CD14-positive monocyte (primary cell): ENCODE measurements at regions not wholly inside any gene's neighbourhood (a gene's known extent, or its start where the extent isn't known, plus 50 kb on each side); places are given as distances from the start of the nearest gene placed in this dataset.

ENCODE experiments used
- DNase-seq, 3 donors: peaks; one replicate each; pipeline ENCODE4 v3.0.0-alpha.2; 2011 to 2022
- H2AFZ ChIP-seq: 2 replicates; pipeline ENCODE4 v1.6.0; 2012; ENCODE audit warnings: mild to moderate bottlenecking, low read depth, low read length, inconsistent platforms; ENCODE audit not compliant: insufficient read depth, poor library complexity, severe bottlenecking
- H3K27ac ChIP-seq, 2 donors: 1 replicate in 1 of 2; 2 replicates in 1 of 2; pipeline ENCODE4 v1.5.1; 2012 to 2013; ENCODE audit warnings: low read length in 2 of 2, control low read depth in 1 of 2, inconsistent platforms in 1 of 2, low read depth in 1 of 2, mild to moderate bottlenecking in 1 of 2
- H3K27me3 ChIP-seq, 2 donors: one replicate each; pipeline versions ENCODE4 v1.6.0 to v1.6.1; 2011 to 2013; ENCODE audit warnings: low read length in 2 of 2; ENCODE audit not compliant: control insufficient read depth in 2 of 2, insufficient read depth in 2 of 2
- H3K36me3 ChIP-seq, 2 donors: replicated peaks in 1 of 2; 1 replicate in 1 of 2; 2 replicates in 1 of 2; pipeline versions ENCODE4 v1.5.1 to v1.6.1; 2012 to 2013; ENCODE audit warnings: low read length in 2 of 2, control low read depth in 1 of 2, inconsistent platforms in 1 of 2, mild to moderate bottlenecking in 1 of 2; ENCODE audit not compliant: insufficient read depth in 2 of 2, control insufficient read depth in 1 of 2
- H3K4me1 ChIP-seq, 2 donors: 1 replicate in 1 of 2; 2 replicates in 1 of 2; pipeline versions ENCODE4 v1.5.1 to v1.6.1; 2012 to 2013; ENCODE audit warnings: low read length in 2 of 2, control low read depth in 1 of 2, inconsistent platforms in 1 of 2, mild to moderate bottlenecking in 1 of 2, moderate library complexity in 1 of 2; ENCODE audit not compliant: insufficient read depth in 2 of 2, control insufficient read depth in 1 of 2
- H3K4me2 ChIP-seq: replicated peaks from 2 replicates; pipeline ENCODE3; 2012; ENCODE audit warnings: low read length, moderate library complexity, mild to moderate bottlenecking; ENCODE audit not compliant: poor library complexity, severe bottlenecking; ENCODE audit errors: extremely low read depth
- H3K4me3 ChIP-seq, 3 experiments: fragments of 200-600 bp in 1 of 3; sonication (generic) in 1 of 3; replicated peaks in 1 of 3; 1 replicate in 2 of 3; 2 replicates in 1 of 3; pipeline ENCODE4 v1.5.1; 2011 to 2013; ENCODE audit warnings: low read length in 3 of 3, mild to moderate bottlenecking in 3 of 3, control low read depth in 2 of 3, low read depth in 2 of 3, inconsistent platforms in 1 of 3, moderate library complexity in 1 of 3
- H3K79me2 ChIP-seq: 2 replicates; pipeline ENCODE4 v1.6.0; 2012; ENCODE audit warnings: mild to moderate bottlenecking, control low read depth, inconsistent platforms, low read length, moderate library complexity; ENCODE audit not compliant: insufficient read depth
- H3K9ac ChIP-seq: 2 replicates; pipeline ENCODE4 v1.6.0; 2017; ENCODE audit warnings: low read length, mild to moderate bottlenecking; ENCODE audit not compliant: insufficient read depth, poor library complexity, severe bottlenecking
- H3K9me3 ChIP-seq, 2 donors: replicated peaks in 1 of 2; 1 replicate in 1 of 2; 2 replicates in 1 of 2; pipeline versions ENCODE4 v1.5.1 to v1.6.1; 2012 to 2013; ENCODE audit warnings: low read length in 2 of 2, control low read depth in 1 of 2; ENCODE audit not compliant: control insufficient read depth in 1 of 2, insufficient read depth in 1 of 2
- H4K20me1 ChIP-seq: 2 replicates; pipeline ENCODE4 v1.6.0; 2012; ENCODE audit warnings: mild to moderate bottlenecking, low read length, control low read depth, moderate library complexity; ENCODE audit not compliant: insufficient read depth
- H3K27ac Mint-ChIP-seq, 7 donors: one replicate each; pipeline ENCODE4 v1.8.0; 2020; ENCODE audit warnings: mild to moderate bottlenecking in 7 of 7, mixed read lengths in 7 of 7, moderate library complexity in 6 of 7, inconsistent platforms in 2 of 7
- H3K27me3 Mint-ChIP-seq, 3 donors: one replicate each; pipeline ENCODE4 v1.8.0; 2021 to 2022; ENCODE audit warnings: low read depth in 3 of 3, mild to moderate bottlenecking in 3 of 3, mixed read lengths in 3 of 3, moderate library complexity in 3 of 3, inconsistent platforms in 1 of 3
- H3K36me3 Mint-ChIP-seq, 2 donors: one replicate each; pipeline ENCODE4 v1.8.0; 2020; ENCODE audit warnings: mixed read lengths in 2 of 2, inconsistent platforms in 1 of 2, mild to moderate bottlenecking in 1 of 2
- H3K4me1 Mint-ChIP-seq: one replicate; pipeline ENCODE4 v1.8.0; 2020; ENCODE audit warnings: mild to moderate bottlenecking, mixed read lengths
- H3K4me3 Mint-ChIP-seq, 2 donors: one replicate each; pipeline ENCODE4 v1.8.0; 2020; ENCODE audit warnings: mild to moderate bottlenecking in 2 of 2, mixed read lengths in 2 of 2, moderate library complexity in 1 of 2
- H3K9me3 Mint-ChIP-seq, 7 donors: one replicate each; pipeline ENCODE4 v1.8.0; 2020 to 2022; ENCODE audit warnings: mixed read lengths in 7 of 7, mild to moderate bottlenecking in 6 of 7, moderate library complexity in 6 of 7, inconsistent platforms in 2 of 7
- WGBS: methylation state at CpG from one replicate; pipeline ENCODE4 v1.1.5; 2013; ENCODE audit warnings: missing lambda C conversion rate; ENCODE audit not compliant: insufficient coverage; 5-methylcytosine and 5-hydroxymethylcytosine counted together
- intact Hi-C, 2 donors: fragments of 100-400 bp; cut with micrococcal nuclease; formaldehyde crosslinking; loops; one replicate each; pipeline versions ENCODE4 v1.15.0 to v1.15.1; 2023
- TF ChIP-seq, protein P1 (sequence below): fragments of 200-600 bp; IDR thresholded peaks from one replicate; pipeline ENCODE4 v1.8.0; 2022; ENCODE audit warnings: antibody characterized with exemption, mild to moderate bottlenecking

DNA sequence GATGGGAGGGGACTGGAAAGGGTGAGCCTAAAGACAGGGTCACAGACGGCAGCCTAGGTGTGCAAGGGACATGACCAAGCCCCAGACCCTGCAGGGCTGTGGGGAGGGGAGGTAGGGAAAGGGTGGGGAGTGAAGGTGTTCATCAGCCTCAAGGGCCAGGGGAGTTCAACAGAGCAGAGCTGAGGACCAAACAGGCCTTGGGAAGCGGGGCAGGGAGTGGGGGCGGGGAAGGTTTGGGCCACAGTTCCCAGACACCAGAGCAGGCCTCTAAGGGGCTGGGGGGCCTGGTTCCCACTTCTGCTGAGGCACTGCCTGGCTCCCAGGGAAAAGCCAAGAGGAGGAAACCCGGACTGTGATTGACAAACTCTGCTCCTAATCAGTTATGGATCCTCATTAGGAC lies 456.3 kb downstream of the MATN1 start:
- TF ChIP-seq, protein P1, sequence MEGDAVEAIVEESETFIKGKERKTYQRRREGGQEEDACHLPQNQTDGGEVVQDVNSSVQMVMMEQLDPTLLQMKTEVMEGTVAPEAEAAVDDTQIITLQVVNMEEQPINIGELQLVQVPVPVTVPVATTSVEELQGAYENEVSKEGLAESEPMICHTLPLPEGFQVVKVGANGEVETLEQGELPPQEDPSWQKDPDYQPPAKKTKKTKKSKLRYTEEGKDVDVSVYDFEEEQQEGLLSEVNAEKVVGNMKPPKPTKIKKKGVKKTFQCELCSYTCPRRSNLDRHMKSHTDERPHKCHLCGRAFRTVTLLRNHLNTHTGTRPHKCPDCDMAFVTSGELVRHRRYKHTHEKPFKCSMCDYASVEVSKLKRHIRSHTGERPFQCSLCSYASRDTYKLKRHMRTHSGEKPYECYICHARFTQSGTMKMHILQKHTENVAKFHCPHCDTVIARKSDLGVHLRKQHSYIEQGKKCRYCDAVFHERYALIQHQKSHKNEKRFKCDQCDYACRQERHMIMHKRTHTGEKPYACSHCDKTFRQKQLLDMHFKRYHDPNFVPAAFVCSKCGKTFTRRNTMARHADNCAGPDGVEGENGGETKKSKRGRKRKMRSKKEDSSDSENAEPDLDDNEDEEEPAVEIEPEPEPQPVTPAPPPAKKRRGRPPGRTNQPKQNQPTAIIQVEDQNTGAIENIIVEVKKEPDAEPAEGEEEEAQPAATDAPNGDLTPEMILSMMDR, result no peak
- H3K36me3 ChIP-seq, result no peaks in the 10 kb centered on the region
- intact Hi-C loops, result no loop called here
- WGBS, result 89% methylated on average over 3 of the region's 4 CpGs
- Mint-ChIP-seq H3K36me3 (no peaks in the 10 kb centered on the region), H3K9me3 (peaks cover 0 to 3% (median 0%) of the 10 kb centered on the region in 7 donors), H3K27ac (no peak overlapping the region), H3K4me3 (no peak overlapping the region), H3K27me3 (peaks cover 0 to 4% (median 3%) of the 10 kb centered on the region in 3 donors), H3K4me1 (no peaks in the 10 kb centered on the region)
- no peaks in the 10 kb centered on the region for H4K20me1 ChIP-seq
- H3K79me2 ChIP-seq, result no peaks in the 10 kb centered on the region
- no peak overlapping the region for H3K4me2 ChIP-seq
- no peak for DNase-seq
- no peak overlapping the region for H2AFZ ChIP-seq
- H3K4me1 ChIP-seq, result no peaks in the 10 kb centered on the region
- no peaks in the 10 kb centered on the region for H3K9me3 ChIP-seq
- H3K27me3 ChIP-seq, result no peaks in the 10 kb centered on the region
- H3K27ac ChIP-seq, result no peak overlapping the region
- H3K9ac ChIP-seq, result no peak overlapping the region
- no peak overlapping the region for H3K4me3 ChIP-seq

DNA sequence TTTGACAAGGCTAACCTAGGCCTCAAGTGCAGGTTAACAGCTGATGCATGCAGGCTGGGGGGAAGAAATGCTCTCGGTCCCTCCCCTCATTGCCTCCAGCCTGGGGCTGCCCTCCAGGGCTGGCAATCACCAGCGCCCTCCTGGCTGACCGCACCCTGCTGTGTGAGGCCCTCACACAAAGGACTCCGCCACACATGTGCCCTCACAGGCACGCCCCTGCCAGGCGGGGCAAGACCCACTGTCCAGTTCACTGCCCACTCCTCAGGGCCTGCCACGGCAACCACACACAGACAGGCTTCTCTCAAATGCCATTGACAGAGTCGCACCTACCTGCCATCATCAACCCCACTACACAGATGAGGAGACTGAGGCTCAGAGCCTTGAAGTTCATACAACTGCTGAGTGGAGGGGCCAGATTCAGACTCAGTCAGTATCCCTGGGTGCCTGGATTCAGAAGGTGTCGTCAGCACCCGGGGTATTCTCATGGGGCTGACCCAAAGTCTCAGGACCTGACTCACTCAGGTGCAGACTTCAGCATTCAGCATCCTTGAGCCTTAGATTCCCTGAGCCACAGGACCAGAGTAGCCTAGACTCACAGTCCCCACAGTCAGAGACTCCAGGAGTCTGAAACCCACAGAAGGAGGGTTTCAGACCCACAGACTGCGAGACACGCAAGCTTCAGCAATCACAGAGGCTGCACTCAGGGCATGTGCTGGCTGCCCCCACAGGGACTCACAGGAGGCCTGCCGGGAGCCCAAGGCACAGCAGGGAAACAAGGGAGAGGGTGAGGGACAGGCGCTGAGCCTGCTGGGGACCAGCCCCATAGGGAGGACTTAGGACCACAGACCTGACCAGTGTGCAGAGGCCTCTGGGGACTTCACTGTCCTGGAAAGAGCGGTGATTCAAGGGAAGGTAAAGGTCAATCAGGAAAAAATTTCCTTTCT lies 458.0 kb downstream of the MATN1 start:
- WGBS, result 93% methylated on average over 14 of the region's 15 CpGs
- Histone ChIP-seq H3K9ac (no peak overlapping the region), H3K4me3 (no peak overlapping the region), H3K4me1 (no peaks in the 10 kb centered on the region), H3K4me2 (no peak overlapping the region), H2AFZ (no peak overlapping the region), H4K20me1 (no peaks in the 10 kb centered on the region), H3K79me2 (no peaks in the 10 kb centered on the region), H3K36me3 (no peaks in the 10 kb centered on the region), H3K27me3 (no peaks in the 10 kb centered on the region), H3K9me3 (no peaks in the 10 kb centered on the region), H3K27ac (no peak overlapping the region)
- peaks cover 0 to 9% (median 0%) of the 10 kb centered on the region in 7 donors for H3K9me3 Mint-ChIP-seq
- H3K4me1 Mint-ChIP-seq, result no peaks in the 10 kb centered on the region
- peaks cover 3 to 4% (median 3%) of the 10 kb centered on the region in 3 donors for H3K27me3 Mint-ChIP-seq
- DNase-seq, result no peak
- intact Hi-C loops, result no loop called here
- H3K4me3 Mint-ChIP-seq, result no peak overlapping the region
- no peaks in the 10 kb centered on the region for H3K36me3 Mint-ChIP-seq
- TF ChIP-seq, protein P1, result no peak
- H3K27ac Mint-ChIP-seq, result no peak overlapping the region
